GM21390 (cell line): ENCODE measurements at regions not wholly inside any gene's neighbourhood (a gene's known extent, or its start where the extent isn't known, plus 50 kb on each side); places are given as distances from the start of the nearest gene placed in this dataset.
"Not testable (repeated sequence)": the region's sequence is repeated elsewhere in the genome, so short reads cannot be mapped to it uniquely, and the experiment has no call there.

ENCODE experiments used
- ATAC-seq: cut with Tn5 transposase; IDR thresholded peaks from one replicate; pipeline ENCODE4 v1.9.1; 2021; ENCODE audit not compliant: unreplicated experiment

DNA sequence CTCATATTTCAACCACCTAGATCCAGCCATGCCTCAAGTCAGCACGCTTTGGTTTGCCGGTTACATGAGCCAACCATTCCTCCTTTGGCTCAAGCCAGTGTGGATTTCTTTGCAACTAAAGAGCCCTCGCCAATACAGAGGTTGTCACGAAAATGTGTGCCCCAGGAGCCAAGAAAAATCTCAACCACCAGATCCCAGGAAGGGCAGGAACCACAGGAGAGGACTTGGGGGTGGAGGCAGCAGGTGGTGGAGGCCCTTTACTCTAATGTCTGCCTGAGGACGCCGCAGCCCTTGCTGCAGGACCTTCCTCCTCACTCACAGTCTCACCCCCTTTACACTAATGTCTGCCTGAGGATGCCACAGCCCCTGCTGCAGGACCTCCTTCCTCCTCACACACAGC lies 144.8 kb upstream of the PHACTR3 start:
- no peak for ATAC-seq

DNA sequence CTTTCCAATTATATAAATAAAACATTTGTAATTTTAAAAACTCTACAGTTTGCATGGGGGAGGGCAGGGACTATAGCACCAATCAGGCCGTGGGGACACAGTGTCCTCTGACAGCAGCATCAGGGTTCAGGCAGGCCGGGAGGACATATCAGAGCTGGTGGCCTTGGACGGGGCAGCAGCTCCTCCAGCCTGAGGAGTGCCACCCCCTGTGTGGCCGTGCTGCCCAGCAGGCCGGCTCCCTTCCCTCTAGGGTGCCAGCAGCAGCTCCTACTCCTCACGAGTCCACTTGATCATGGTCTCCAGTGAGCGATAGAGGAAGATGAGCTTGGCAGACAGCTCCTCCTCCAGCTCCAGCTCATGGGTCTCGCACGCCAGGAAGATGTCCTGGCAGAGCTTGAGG lies 144.0 kb upstream of the PHACTR3 start:
- no peak for ATAC-seq

DNA sequence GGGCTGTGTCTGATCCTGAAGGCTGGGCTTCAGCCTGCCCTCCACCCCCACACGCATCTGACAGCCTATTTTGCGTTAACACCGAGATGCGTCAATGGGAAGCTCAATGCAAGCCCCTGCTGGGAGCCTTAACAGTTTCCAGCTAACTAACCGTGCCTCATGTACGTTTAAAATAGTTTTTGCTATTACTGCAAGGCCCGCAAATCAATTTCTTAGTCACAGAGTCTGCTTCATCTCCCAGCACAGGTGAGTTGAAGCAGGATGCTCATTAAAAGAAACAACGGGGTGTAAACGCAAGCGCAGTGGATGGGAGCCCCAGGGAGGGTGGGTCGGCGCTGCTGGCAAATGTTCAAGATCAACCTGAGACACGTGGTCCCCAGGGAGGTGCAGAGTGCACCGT lies 142.8 kb upstream of the PHACTR3 start:
- no peak for ATAC-seq

GRCh38 chr20:59462249-59462648 lies 142.1 kb upstream of the PHACTR3 start:
- no peak for ATAC-seq

DNA sequence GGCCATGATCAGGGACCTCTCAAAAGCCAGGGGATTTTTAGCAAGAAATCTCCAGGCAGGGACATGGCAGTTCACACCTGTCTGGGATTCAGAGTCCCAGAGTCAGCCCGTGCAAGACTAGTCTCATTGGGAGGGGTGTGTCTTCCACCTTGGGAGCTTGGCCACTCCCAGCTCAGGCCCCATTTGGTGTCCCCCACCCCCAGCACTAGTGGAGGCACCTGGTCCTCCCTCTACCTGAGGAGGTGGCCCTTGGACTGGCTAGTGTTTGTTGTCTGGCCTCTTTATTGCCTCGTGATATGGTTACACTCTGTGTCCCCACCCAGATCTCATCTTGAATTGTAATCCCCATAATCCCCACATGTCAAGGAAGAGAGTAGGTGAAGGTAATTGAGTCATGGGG lies 140.8 kb upstream of the PHACTR3 start:
- no peak for ATAC-seq

DNA sequence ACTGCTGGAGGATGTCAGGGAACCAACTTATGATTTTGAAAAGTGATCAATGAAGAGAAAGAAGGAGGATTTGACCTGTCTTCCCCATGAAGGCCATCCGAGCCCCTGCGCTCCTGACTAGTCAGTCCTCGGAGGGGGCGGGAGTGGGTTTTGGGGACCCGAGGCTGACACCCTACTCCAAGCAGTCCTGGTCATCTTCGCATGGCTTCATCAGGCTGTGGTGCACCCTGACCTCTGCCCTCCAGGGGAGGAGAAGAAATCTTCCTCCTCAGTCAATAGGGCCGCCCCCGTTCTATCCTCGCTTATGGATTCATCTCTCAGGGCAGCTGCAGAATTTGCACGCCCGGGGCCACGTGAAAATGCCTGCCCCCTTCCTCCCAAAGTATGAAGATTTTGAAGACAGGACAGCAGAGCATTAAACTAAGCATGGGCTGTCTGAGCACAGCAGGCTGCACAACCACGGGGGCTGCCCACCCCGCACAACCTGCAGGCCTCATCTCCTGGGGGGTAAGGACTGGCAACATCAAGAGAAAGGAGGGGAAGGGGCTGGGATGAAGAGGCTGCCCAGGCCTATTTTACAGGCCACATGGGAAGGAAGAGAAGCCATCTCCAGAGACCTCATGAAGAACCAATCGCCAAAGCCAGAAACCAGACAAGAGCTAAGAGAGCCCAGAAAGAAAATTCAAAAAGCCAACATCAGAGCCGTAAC lies 138.1 kb upstream of the PHACTR3 start:
- no peak for ATAC-seq

- ATAC-seq = no peak
These were observed 135.5 kb upstream of the PHACTR3 start for GRCh38 chr20:59468831-59469230.

GRCh38 chr20:59469267-59470252 lies 134.8 kb upstream of the PHACTR3 start:
- ATAC-seq = no peak

- ATAC-seq = no peak
These were observed 133.8 kb upstream of the PHACTR3 start for GRCh38 chr20:59470521-59470920.

- ATAC-seq = no peak
These were observed 132.5 kb upstream of the PHACTR3 start for GRCh38 chr20:59471653-59472421.

DNA sequence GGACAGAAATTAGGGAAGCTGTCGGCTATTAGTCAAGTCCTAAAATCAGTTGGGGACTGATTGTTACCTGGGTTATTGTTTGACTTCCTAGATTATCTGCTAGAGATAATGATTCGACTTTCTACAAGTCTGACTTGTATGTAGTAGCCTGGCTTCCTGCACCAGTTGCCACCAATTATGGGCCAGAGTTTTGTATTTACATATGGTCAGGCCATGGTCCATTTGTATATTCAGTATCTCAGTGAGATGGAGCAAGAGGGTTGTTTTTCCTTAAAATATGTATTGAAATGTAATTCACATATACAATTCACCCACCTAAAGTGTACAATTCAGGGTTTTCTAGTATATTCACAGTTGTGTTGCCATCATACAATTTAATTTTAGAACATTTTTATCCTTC lies 130.6 kb upstream of the PHACTR3 start:
- ATAC-seq = no peak

- no peak for ATAC-seq
These were observed 123.3 kb upstream of the PHACTR3 start for GRCh38 chr20:59481067-59481466.

- ATAC-seq = no peak
These were observed 122.8 kb upstream of the PHACTR3 start for GRCh38 chr20:59481477-59482018.

DNA sequence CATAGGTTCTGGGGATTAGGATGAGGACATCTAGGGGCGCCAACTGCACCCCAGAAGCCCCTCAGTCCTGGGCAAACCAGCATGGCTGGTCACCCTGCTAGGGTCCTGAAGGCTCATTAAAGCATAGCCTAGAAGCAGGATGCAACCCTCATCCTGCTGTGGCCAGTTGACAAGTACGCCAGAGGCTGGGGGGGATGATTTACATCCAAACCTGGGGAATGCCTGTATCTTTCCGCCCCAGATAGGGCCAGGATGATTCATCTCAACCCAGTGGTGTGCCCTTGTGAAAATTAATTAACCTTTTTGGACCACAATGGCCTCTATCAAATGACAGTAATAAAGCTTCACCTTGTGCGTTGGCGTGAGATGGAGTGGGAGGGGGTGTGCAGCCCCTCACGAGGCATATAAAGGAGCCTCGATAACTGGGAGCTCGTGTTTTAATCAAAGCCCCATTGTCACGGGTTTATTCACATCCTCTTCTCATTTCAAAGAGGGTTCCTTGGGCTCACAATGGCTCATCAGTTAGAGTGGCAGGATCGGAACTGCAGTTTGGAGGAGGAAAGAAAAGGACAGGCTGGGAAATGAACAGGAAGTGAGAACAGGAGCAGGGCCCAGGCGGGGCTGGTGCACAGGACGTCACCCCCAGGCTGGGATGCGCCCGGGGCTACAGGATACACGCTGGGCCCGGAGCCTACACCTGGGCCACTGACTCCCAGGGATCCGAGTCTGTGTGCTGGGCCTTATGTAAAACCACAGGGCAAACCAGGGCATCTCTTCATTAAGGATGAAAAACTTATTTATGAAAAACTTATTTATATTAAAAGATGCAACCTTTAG lies 121.8 kb upstream of the PHACTR3 start:
- no peak for ATAC-seq

- ATAC-seq = no peak
These were observed 120.9 kb upstream of the PHACTR3 start for GRCh38 chr20:59483481-59483880.

- no peak for ATAC-seq
These were observed 120.1 kb upstream of the PHACTR3 start for GRCh38 chr20:59484228-59484627.

DNA sequence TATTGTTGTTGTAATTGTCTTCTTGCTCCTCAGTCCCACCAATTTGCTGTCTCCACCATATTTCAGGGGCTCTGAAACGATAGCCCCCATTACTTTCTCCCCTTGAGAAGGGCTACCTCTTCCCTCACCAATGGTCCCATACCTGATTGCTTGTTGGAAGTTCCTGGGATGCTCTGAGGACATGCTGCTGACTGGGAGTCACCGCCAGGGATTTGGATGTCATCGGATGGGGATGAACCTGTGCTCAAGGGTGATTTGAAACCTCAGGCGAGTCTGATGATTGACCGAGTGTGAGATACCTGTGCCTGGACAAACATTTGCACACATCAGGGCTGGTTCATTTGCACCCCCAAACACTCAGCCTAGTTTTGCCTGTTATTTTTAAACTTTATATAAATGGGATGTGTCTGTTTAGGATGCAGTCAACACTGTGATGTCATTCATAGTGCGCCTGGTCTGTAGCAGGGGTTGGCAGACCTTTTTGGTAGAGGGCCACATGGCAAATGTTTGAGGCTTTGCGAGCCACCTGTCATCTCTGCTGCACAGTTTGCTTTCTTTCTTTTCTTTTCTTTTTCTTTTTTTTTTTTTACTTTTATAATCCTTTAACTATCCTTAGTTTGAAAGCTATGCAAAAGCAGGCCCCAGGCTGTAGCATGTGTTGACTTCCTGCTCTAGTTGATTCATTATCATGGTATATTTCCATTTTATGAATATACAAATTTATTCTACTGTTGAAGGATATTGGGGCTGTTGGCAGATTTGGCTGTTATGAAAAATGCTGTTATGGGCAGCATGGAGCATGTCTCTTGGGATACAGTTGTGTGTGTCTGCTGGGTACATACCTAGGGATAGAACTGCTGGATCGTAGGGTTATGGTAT lies 118.5 kb upstream of the PHACTR3 start:
- no peak for ATAC-seq

DNA sequence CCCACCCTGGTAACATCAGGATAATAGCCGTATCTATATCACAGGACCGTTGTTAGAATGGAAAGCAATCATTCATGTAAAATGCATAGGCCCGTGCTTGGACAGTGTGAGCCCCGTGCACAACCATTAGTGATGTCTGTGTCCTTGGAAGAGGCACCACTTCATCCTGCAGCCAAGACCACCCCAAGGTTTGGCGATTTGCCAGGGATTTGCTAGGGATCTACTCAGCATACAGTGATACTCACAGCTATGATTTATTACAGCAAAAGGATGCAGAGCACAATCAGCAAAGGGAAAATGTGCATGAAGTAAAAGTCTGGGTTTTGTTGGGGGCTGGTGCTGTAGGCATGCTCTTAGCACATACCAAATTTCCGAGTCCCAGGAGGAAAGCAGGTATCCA lies 115.9 kb upstream of the PHACTR3 start:
- ATAC-seq = not testable (repeated sequence)
